Right hindlimb (tissue), 1 donor: ENCODE measurements at regions not wholly inside any gene's neighbourhood (a gene's known extent, or its start where the extent isn't known, plus 50 kb on each side); places are given as distances from the start of the nearest gene placed in this dataset.
"Not testable (repeated sequence)": the region's sequence is repeated elsewhere in the genome, so short reads cannot be mapped to it uniquely, and the experiment has no call there.

Experiments used
- DNase-seq: peaks from one replicate; pipeline ENCODE4 v3.0.0-alpha.2; 2018

DNA sequence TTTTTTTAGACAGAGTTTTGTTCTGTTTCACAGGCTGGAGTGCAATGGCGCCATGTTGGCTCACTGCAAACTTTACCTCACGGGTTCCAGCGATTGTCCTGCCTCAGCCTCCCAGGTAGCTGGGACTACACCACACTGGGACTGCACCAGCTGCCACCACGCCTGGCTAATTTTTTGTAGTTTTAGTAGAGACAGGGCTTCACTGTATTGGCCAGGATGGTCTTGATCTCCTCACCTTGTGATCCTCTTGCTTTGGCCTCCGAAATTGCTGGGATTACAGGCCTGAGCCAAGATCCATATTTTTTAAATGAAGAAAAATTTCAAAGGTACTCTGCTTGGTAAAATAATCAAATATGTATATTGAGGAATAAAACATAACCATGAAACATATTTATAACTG is 195.8 kb upstream of the TPTE start:
- DNase-seq: peak; percentile 23

- not testable (repeated sequence) for DNase-seq
Observed at GRCh38 chr21:10326146-10326545, 195.2 kb upstream of the TPTE start.

- not testable (repeated sequence) for DNase-seq
Observed at GRCh38 chr21:10328646-10329045, 192.7 kb upstream of the TPTE start.

- DNase-seq: not testable (repeated sequence)
Observed at GRCh38 chr21:10330641-10331119, 190.7 kb upstream of the TPTE start.

GRCh38 chr21:10331134-10331533 is 190.2 kb upstream of the TPTE start:
- DNase-seq: not testable (repeated sequence)

- not testable (repeated sequence) for DNase-seq
Observed at GRCh38 chr21:10332935-10333334, 188.4 kb upstream of the TPTE start.

DNA sequence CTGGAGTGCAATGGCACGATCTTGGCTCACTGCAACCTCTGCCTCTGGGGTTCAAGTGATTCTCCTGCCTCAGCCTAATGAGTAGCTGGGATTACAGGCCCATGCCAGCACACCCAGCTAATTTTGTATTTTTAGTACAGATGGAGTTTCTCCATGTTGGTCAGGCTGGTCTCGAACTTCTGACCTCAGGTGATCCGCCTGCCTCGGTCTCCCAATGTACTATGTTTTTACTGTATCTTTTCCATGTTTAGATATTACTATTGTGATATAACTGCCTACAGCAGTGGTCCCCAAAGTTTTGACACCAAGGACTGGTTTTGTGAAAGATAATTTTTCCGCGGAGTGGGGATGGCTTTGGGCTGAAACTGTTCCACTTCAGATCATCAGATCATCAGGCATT is 187.0 kb upstream of the TPTE start:
- not testable (repeated sequence) for DNase-seq

- not testable (repeated sequence) for DNase-seq
Observed at GRCh38 chr21:10342261-10342956, 179.0 kb upstream of the TPTE start.

DNA sequence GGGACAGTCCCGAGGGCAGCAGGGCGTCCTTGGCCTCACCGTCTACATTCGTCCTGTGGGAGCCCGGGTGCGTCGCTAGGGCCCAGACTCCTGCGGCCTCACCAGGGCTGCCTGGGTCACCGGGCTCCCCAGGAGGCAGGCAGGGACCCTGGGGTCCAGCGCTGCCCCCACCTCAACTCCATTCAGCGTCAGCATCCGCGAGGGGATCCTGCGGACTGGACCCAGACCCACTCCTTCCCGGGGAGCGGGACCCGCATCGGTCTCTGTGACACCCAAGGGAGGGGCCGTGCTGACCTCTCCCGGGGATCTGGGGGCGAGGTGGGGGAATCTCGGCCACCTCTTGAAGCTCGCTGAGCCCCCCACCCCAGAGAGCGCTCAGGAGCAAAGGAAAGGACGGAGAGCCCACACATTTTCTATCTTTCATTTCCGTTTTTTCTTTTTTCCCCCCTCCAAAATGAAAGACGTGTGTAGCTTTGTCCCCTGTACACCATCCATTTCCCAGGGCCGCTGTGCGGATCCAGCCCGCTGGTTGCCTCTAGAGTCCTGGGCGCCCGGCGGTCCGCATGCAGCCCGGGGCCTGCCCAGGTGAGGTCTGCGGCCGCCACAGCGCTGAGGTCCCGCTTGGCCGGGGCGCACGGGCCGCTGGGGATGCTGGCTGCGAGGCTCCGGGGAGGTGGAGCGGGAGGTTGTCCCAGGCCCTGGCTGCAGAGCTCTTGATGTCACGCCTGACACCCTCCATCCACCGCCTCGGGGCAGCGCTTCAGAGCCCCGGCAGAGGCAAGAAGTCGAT is 178.0 kb upstream of the TPTE start:
- DNase-seq: not testable (repeated sequence)

- not testable (repeated sequence) for DNase-seq
Observed at GRCh38 chr21:10344266-10344665, 177.1 kb upstream of the TPTE start.

- not testable (repeated sequence) for DNase-seq
Observed at GRCh38 chr21:10345178-10345612, 176.2 kb upstream of the TPTE start.

GRCh38 chr21:10346249-10346648 is 175.1 kb upstream of the TPTE start:
- not testable (repeated sequence) for DNase-seq

DNA sequence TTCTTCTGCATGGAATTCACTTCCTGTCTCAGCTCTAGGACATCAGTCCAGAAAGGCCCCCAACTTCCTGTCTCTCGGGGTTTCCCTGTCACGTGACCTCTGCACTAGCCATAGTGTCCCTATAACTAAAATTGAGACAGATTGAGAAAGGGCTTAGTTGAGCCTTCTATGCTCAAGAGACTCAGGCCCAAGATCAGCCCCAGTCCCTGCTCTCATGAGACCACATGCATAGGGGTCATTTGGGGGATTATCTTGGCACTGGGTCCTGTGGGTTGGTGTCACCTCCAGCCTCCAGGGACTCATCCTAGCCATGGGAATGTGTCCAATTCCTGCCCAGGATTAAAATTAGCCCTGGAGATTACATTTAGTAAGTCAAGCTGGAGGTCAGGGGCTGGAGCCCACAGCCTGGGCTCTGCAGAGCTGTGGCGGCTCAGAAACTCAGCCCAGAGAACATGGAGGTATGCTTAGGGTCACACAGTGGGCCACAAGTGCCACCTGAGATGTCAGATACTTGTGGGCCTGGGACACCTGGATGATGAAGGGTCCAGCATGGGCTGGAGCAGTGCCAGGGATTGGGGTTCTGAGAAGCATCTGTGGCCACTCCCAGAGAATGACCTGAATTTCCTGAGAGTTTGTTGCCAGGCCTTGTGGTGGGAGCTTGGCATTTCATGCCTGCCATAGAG is 174.3 kb upstream of the TPTE start:
- DNase-seq: not testable (repeated sequence)

DNA sequence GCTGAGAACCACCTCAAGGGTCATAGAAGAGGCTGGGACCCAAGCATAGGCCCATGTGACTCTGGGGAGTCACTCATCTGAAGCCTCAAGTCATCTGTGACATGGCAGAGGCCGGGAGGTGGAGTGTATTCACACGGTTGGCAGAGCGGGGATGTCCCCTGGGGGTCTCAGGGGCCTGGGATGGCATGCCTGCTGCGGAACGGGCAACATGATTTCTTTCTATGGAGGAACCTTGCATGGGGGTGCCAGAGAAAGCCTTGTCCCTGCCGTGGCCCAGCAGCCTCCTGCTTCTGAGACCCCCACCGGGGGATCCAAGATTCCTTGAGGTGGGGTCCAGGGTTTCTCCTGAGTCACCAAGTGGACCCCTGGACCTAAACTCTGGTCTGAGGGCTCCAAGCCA is 173.7 kb upstream of the TPTE start:
- DNase-seq: not testable (repeated sequence)

- not testable (repeated sequence) for DNase-seq
Observed at GRCh38 chr21:10348150-10348549, 173.2 kb upstream of the TPTE start.

DNA sequence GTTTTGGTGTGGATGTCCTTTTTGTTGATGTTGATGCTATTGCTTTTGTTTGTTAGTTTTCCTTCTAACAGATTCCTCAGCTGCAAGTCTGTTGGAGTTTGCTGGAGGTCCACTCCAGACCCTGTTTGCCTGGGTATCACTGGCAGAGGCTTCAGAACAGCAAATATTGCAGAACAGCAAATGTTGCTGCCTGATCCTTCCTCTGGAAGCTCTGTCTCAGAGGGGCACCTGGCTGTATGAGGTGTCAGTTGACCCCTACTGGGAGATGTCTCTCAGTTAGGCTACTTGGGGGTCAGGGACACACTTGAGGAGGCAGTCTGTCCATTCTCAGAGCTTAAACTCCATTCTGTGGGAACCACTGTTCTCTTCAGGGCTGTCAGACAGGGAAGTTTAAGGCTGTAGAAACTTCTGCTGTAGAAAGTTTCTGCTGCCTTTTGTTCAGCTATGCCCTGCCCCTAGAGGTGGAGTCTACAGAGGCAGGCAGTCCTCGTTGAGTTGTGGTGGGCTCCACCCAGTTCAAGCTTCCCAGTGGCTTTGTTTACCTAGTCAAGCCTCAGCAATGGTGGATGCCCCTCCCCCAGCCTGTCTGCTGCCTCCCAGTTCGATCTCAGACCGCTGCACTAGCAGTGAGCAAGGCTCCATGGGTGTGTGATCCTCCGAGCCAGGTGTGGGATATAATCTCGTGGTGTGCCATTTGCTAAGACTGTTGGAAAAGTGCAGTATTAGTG is 166.4 kb upstream of the TPTE start:
- DNase-seq: not testable (repeated sequence)

DNA sequence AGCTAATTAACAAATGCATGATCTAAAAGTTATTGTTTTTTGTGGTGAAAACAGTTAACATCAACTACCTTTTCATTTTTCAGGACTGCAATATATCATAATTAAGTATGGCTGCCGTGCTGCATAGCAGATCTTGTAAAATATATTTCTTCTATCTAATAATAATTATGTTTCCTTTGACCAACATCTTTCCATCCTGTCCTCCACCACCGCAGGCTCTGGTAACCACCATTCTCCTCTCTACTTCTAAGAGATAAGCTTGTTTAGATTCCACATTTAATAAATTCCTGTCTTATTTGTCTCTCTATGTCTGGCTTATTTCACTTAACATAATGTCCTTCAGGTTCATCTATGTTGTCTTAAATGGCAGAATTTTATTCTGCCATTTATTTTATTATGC is 162.3 kb upstream of the TPTE start:
- not testable (repeated sequence) for DNase-seq

DNA sequence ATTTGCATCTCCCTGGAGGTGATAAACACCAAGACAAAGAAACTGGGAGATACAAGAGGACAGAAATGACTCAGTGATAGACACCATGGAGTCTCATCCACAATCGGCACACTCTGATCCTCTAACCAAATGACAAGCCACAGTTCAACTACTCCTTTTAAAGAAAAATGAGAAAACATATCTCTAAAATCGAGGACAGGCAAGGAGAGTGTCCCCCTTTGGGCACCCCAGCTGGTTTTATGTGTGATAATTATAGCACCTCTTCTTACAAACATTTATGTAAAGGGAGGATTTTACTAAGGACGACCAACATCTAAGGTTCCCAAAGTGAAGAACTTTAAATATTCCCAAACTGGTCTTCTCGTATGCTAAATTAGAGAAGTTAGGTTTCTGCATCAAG is 161.5 kb upstream of the TPTE start:
- not testable (repeated sequence) for DNase-seq

DNA sequence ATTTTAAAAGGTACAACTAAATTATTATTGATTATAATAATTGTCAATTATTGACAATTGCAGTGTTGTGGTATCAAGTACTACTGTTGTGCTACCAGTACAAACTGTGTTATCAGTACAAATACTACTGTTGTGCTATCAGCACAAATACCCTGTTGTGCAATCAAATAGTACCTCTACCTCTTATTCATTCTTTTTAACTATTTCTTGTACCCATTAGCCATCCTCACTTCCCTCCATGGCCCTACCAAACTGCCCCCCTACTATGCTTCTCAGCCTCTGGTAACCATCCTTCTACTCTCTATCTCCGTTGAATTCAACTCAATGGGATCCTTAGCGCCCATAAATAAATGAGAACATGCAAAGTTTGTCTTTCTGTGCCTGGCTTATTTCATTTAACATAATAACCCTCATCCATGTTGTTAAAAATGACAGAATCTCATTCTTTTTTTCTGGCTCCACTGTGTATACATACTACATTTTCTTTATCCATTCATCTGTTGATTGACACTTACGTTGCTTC is 160.1 kb upstream of the TPTE start:
- DNase-seq: not testable (repeated sequence)

GRCh38 chr21:10362816-10363215 is 158.6 kb upstream of the TPTE start:
- DNase-seq: not testable (repeated sequence)

GRCh38 chr21:10363321-10363720 is 158.1 kb upstream of the TPTE start:
- not testable (repeated sequence) for DNase-seq

DNA sequence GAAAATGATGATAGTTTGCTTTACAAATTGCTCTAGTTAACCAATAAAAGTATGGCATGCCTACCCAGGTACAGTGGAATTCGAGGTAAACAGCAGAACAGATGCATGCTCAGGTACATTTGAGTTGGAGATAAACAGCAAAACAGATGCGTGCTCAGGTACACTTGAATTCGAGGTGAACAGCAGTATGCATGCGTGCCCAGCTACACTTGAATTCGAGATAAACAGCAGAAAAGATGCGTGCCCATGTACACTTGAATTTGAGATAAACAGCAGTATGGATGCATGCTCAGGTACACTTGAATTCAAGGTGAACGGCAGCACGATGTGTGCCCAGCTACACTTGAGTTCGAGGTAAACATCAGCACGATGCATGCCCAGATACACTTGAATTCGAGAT is 155.2 kb upstream of the TPTE start:
- DNase-seq: not testable (repeated sequence)
